ENCODE measurements at regions not wholly inside any gene's neighbourhood (a gene's known extent, or its start where the extent isn't known, plus 50 kb on each side); places are given as distances from the start of the nearest gene placed in this dataset.

DNA sequence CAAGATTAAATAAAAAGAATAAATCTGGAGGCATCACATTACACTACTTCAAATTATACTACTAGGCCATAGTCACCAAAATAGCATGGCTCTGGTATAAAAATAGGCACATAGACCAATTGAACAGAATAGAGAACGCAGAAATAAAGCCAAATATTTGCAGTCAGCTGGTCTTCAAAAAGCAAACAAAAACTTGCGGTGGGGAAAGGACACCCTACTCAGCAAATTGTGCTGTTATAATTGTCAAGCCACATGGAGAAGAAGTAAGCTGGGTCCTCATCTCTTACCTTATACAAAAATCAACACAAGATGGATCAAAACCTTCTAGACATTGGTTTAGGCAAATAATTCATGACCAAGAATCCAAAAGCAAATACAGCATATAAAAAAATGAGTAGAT, 259.2 kb upstream of the SLITRK3 start:
- no peak for ATAC-seq
- TF ChIP-seq, protein P1, sequence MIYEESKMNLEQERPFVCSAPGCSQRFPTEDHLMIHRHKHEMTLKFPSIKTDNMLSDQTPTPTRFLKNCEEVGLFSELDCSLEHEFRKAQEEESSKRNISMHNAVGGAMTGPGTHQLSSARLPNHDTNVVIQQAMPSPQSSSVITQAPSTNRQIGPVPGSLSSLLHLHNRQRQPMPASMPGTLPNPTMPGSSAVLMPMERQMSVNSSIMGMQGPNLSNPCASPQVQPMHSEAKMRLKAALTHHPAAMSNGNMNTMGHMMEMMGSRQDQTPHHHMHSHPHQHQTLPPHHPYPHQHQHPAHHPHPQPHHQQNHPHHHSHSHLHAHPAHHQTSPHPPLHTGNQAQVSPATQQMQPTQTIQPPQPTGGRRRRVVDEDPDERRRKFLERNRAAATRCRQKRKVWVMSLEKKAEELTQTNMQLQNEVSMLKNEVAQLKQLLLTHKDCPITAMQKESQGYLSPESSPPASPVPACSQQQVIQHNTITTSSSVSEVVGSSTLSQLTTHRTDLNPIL (CRISPR knock-in tag; IDR thresholded peaks at IDR 0.05; ENCODE audit: low read depth), result no peak
- TF ChIP-seq ARNTL (CRISPR knock-in tag; IDR thresholded peaks at IDR 0.05; ENCODE audit: borderline replicate concordance, low read depth), result no peak
- no peak for TF ChIP-seq ESRRG (CRISPR knock-in tag; IDR thresholded peaks at IDR 0.05)
- TF ChIP-seq ZNF565 (CRISPR knock-in tag; conservative IDR thresholded peaks at IDR 0.05; ENCODE audit: low read depth), result no peak

- no peak for ATAC-seq
- no peak for TF ChIP-seq ZFP30 (CRISPR knock-in tag; IDR thresholded peaks at IDR 0.05)
- no peak for TF ChIP-seq TCF4 (CRISPR knock-in tag; IDR thresholded peaks at IDR 0.05; ENCODE audit: borderline replicate concordance)
- no peak for TF ChIP-seq OSR1 (CRISPR knock-in tag; IDR thresholded peaks at IDR 0.05)
- TF ChIP-seq ISL1 (CRISPR knock-in tag; IDR thresholded peaks at IDR 0.05), result no peak
- no peak for TF ChIP-seq SNAI2 (CRISPR knock-in tag; IDR thresholded peaks at IDR 0.05)
- no peak for TF ChIP-seq TSHZ2 (CRISPR knock-in tag; IDR thresholded peaks at IDR 0.05)
- TF ChIP-seq ZFP3 (CRISPR knock-in tag; IDR thresholded peaks at IDR 0.05), result no peak
- no peak for TF ChIP-seq ZNF565 (CRISPR knock-in tag; conservative IDR thresholded peaks at IDR 0.05; ENCODE audit: low read depth)
- TF ChIP-seq ARNTL (CRISPR knock-in tag; IDR thresholded peaks at IDR 0.05; ENCODE audit: borderline replicate concordance, low read depth), result no peak
- no peak for TF ChIP-seq TOX (CRISPR knock-in tag; IDR thresholded peaks at IDR 0.05; ENCODE audit: borderline replicate concordance)
- TF ChIP-seq, protein P2, sequence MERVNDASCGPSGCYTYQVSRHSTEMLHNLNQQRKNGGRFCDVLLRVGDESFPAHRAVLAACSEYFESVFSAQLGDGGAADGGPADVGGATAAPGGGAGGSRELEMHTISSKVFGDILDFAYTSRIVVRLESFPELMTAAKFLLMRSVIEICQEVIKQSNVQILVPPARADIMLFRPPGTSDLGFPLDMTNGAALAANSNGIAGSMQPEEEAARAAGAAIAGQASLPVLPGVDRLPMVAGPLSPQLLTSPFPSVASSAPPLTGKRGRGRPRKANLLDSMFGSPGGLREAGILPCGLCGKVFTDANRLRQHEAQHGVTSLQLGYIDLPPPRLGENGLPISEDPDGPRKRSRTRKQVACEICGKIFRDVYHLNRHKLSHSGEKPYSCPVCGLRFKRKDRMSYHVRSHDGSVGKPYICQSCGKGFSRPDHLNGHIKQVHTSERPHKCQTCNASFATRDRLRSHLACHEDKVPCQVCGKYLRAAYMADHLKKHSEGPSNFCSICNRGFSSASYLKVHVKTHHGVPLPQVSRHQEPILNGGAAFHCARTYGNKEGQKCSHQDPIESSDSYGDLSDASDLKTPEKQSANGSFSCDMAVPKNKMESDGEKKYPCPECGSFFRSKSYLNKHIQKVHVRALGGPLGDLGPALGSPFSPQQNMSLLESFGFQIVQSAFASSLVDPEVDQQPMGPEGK (CRISPR knock-in tag; IDR thresholded peaks at IDR 0.05; ENCODE audit: borderline replicate concordance), result no peak
- TF ChIP-seq GLIS3 (CRISPR knock-in tag; IDR thresholded peaks at IDR 0.05), result no peak
- TF ChIP-seq CSDC2 (CRISPR knock-in tag; IDR thresholded peaks at IDR 0.05), result no peak
- TF ChIP-seq BACH2 (CRISPR knock-in tag; IDR thresholded peaks at IDR 0.05; ENCODE audit: borderline replicate concordance), result no peak
- no peak for TF ChIP-seq RARB (CRISPR knock-in tag; IDR thresholded peaks at IDR 0.05)
- TF ChIP-seq ZNF8 (CRISPR knock-in tag; IDR thresholded peaks at IDR 0.05), result no peak
- TF ChIP-seq ZC3H10 (CRISPR knock-in tag; IDR thresholded peaks at IDR 0.05), result no peak
These were observed 255.3 kb upstream of the SLITRK3 start for GRCh38 chr3:165451371-165452070.

DNA sequence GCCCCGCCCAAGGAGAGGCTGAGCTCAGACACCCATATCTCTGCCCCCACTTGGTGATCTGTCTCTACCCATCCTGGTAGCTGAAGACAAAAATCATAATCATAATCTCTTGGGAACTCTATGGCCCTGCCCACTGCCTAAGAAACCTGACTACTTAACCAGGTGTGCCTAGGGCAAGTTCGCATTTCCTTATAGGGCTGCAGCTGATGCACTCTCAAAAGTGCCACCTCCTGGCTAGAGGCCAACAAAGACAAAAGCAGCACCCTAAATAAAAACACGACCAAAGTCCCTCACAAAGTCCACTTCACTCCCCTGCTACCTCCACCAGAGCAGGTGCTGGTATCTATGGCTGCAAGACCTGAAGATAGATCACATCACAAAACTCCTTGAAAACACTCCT, 250.4 kb upstream of the SLITRK3 start:
- TF ChIP-seq ZNF8 (CRISPR knock-in tag; IDR thresholded peaks at IDR 0.05) (no peak), RARB (CRISPR knock-in tag; IDR thresholded peaks at IDR 0.05) (no peak), ZFP3 (CRISPR knock-in tag; IDR thresholded peaks at IDR 0.05) (no peak), TOX (CRISPR knock-in tag; IDR thresholded peaks at IDR 0.05; ENCODE audit: borderline replicate concordance) (no peak)
- no peak for ATAC-seq

- no peak for ATAC-seq
- TF ChIP-seq ZNF70 (CRISPR knock-in tag; IDR thresholded peaks at IDR 0.05), result no peak
- TF ChIP-seq, protein P3, sequence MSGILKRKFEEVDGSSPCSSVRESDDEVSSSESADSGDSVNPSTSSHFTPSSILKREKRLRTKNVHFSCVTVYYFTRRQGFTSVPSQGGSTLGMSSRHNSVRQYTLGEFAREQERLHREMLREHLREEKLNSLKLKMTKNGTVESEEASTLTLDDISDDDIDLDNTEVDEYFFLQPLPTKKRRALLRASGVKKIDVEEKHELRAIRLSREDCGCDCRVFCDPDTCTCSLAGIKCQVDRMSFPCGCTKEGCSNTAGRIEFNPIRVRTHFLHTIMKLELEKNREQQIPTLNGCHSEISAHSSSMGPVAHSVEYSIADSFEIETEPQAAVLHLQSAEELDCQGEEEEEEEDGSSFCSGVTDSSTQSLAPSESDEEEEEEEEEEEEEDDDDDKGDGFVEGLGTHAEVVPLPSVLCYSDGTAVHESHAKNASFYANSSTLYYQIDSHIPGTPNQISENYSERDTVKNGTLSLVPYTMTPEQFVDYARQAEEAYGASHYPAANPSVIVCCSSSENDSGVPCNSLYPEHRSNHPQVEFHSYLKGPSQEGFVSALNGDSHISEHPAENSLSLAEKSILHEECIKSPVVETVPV (CRISPR knock-in tag; IDR thresholded peaks at IDR 0.05), result no peak
- TF ChIP-seq CSDC2 (CRISPR knock-in tag; IDR thresholded peaks at IDR 0.05), result no peak
- TF ChIP-seq PPARA (CRISPR knock-in tag; IDR thresholded peaks at IDR 0.05; ENCODE audit: borderline replicate concordance), result no peak
- TF ChIP-seq TSHZ2 (CRISPR knock-in tag; IDR thresholded peaks at IDR 0.05), result no peak
- TF ChIP-seq POU6F1 (CRISPR knock-in tag; IDR thresholded peaks at IDR 0.05; ENCODE audit: borderline replicate concordance, low read depth), result no peak
- TF ChIP-seq ARNTL (CRISPR knock-in tag; IDR thresholded peaks at IDR 0.05; ENCODE audit: borderline replicate concordance, low read depth), result no peak
- TF ChIP-seq OSR1 (CRISPR knock-in tag; IDR thresholded peaks at IDR 0.05), result no peak
- no peak for TF ChIP-seq ZFP3 (CRISPR knock-in tag; IDR thresholded peaks at IDR 0.05)
- TF ChIP-seq TOX (CRISPR knock-in tag; IDR thresholded peaks at IDR 0.05; ENCODE audit: borderline replicate concordance), result no peak
- no peak for TF ChIP-seq SNAI2 (CRISPR knock-in tag; IDR thresholded peaks at IDR 0.05)
- TF ChIP-seq ISL1 (CRISPR knock-in tag; IDR thresholded peaks at IDR 0.05), result no peak
These were observed 248.6 kb upstream of the SLITRK3 start for GRCh38 chr3:165444745-165445144.
